NCI-H446 (cell line): ENCODE measurements at regions not wholly inside any gene's neighbourhood (a gene's known extent, or its start where the extent isn't known, plus 50 kb on each side); places are given as distances from the start of the nearest gene placed in this dataset.

Source experiments
- DNase-seq, 2 experiments: peaks; one replicate each; lab custom pipeline; 2025; lab: John Stamatoyannopoulos, UW

DNA sequence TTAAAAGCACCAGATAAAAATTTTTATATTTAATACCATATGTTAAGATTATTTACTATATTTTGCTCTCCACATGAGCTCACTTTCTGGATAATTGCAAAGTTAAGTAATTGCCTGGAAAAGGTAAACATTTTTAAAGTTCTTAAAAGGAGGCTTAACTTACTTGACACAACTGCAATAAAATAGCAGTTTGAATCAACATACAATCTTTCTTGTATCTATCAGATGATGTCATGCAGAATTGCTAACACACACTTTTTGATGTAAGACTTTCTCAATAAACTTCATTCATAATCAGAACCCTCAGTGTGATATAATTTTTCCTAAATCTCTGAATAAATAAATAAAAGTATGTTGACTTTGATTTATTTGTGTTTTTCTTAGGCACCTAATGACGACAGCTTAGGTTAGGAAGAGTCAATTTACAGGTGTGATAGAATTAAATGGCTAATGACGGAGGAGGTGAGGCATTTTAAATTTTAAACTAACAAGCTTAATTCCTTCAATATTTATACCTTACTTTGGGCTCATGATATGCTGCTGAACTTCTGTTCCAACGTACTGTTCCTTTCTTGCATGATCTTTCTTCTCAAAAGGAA is 99.5 kb downstream of the LYPLAL1 start:
- DNase-seq, result no peak

DNA sequence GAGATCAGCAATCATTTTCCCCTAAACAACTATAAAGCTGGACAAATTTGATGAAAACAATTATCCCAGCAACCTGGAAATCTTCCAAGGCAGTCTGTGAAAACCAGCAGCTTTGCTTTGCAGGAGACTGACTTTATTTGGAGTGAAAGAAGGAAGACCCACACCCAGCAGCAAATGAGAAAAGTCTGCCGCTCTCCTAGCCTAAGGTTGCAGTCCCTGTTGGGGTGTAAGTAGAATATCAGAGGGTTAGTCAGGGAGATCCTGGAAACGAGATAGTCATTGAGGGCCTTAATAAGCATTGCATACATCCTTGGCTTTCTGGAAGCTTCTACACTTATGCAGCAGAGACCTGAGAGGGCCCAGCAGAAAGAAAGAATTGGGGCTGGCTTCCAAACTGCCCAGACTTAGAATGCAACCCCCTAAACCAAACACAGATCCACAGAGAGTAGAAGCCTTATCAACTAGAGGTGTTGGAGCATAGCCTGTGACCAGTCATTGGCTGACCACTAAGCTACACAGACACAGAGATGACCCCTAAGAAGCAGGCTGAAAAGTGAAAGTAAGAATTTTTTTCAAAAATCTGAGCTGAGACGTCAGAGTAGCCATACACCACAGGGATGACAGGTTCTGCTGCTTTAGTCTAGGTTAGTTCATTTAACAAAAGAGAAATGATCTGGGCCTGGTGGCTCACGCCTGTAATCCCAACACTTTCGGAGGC is 98.3 kb downstream of the LYPLAL1 start:
- DNase-seq, result peak in 1 of 2 experiments; percentile 43

DNA sequence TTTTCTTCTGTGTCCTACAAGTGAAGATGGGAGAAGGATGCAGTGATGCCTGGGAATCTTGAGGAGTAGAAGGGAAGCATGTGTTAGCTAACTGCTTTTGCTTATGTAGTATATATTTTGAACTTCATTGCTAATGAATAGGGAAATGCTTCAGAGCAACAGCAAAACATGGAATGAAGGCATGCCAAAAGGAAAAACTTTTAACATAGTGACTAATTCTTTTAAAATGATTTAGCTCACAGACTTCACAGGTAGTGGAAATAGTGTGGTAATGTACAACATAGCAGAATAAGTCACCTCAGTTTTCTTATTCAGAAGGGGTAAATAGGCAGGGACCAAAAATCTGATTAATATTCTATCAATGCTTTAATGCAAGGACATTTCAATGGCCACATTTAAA is 95.5 kb downstream of the LYPLAL1 start:
- no peak for DNase-seq

DNA sequence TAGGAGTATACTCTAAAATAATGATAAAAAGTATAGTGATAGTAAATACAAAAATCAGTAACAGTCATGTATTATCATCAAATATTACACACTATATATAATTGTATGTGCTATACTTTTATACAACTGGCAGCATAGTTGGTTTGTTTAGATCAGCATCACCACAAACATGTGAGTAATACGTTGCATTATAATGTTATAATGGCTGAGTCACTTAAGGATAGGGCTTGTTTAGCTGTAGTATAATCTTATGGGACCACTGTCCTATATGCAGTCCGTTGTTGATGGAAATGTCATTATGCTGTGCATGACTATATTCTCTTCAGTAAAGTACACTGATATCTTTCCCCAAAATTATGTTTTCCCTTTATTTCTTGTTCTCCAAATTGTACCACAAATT is 92.8 kb downstream of the LYPLAL1 start:
- DNase-seq, result no peak

DNA sequence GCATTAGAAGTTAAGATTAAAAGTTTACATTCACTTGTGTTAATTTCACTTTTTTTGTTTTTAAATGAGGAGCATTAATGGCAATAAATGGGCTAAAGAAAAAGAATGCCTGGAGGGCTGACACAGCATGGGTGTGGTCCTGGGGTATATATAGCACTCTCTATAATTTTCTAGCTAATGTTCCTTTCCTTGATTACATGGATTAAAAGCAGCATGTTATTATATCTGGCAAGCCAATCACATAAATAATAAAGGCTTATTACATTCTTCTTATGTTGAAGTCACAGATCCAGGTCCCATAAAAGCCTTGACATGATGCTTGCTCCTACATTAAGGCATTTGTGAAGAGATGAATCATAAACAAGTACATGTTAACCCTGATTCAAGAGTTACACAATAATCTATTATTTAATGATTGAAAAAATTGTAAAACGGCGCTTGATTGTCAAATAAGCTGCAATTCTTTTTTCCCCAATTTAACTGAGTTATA is 91.4 kb downstream of the LYPLAL1 start:
- DNase-seq, result no peak

DNA sequence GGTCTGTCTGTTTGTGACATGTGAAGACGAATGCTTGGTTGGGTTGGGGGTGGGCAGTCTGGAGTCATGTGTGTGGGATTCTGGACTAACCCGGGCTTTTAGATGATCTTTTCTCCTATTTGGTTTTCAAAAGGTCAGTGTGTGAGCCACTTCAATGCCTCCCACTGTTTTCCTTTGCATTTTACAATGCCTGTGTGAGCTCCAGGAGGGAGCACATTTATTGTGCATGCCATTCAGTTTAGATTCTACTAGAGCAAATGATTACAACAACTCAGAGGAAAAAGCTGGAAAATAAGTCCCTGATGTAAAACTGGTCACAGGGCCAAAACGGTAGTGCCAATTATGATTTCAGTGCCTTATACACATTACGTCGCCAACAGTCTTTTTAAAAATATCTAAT is 90.9 kb downstream of the LYPLAL1 start:
- no peak for DNase-seq
